NCI-H82 treated with DMSO at 0.1 percent for 48 hours (cell line): ENCODE measurements at regions not wholly inside any gene's neighbourhood (a gene's known extent, or its start where the extent isn't known, plus 50 kb on each side); places are given as distances from the start of the nearest gene placed in this dataset.

Experiments
- DNase-seq: peaks from one replicate; lab custom pipeline; 2025; ENCODE audit not compliant: unreplicated experiment; lab: John Stamatoyannopoulos, UW

DNA sequence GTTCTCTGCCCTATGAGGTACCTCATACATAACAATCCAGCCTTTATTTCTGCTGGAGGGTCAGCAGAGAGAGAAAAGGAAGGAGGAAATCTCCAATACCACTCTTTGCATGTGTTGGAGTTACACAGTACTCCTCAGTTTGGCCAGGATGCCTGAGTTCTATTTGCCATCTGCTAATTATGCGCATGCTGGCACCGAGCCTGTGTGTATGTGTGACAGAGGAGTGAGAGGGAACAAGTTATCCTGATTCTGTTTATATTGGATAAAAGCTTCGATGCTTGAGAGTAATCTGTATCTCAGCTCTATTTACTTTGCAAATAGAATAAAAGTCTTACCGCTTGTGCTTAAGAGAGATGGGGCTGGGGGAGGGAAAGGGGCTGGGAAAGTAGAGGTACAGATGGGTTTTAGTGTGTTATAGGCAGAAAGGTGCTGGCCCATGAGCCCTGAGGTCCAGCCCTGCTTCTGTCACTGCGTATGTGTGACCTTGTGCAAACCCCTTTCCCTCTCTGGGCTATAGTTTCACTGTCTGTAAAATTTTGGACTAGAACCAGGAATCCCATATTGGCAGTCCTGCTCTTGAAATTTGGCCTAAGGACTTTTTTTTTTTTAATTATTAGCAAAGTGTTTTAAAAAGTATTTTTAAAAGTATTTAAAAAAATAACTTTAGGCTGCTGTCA lies 54.5 kb upstream of the PLXNA2 start:
- peak; percentile 21 for DNase-seq

DNA sequence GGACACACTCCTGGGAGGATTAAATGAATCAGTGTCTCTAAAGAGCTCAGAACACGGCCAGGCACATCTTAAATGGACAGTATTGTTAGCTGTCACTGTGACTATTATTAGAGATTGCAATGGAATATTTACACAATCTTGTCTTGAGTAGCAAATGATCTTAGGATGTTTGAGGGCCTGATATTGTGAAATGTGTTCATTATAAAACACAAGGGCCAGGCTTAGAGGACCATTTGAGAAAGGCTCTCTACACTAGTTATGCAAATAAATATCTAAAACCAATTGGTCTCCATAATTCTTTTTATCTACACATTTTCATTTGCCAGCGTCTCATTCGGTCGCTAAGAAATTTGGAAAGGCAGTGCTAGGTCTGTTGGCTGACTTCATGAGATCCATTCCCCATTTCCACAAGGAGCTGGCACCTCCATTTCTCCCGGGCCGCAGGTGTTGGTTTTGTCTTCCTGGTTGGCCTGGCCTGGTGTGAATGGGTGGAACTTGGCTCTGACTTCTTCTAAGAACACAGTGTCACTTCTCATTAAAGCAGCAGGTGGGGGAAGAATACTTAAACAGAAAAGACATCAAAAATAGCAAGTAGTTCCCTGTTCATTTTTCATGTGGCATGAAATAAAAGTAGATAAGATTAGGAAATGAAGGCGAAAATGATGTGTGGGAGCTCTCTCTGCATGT lies 56.0 kb upstream of the PLXNA2 start:
- DNase-seq, result no peak

- DNase-seq, result no peak
Measured at GRCh38 chr1:208302699-208303238, 58.6 kb upstream of the PLXNA2 start.

DNA sequence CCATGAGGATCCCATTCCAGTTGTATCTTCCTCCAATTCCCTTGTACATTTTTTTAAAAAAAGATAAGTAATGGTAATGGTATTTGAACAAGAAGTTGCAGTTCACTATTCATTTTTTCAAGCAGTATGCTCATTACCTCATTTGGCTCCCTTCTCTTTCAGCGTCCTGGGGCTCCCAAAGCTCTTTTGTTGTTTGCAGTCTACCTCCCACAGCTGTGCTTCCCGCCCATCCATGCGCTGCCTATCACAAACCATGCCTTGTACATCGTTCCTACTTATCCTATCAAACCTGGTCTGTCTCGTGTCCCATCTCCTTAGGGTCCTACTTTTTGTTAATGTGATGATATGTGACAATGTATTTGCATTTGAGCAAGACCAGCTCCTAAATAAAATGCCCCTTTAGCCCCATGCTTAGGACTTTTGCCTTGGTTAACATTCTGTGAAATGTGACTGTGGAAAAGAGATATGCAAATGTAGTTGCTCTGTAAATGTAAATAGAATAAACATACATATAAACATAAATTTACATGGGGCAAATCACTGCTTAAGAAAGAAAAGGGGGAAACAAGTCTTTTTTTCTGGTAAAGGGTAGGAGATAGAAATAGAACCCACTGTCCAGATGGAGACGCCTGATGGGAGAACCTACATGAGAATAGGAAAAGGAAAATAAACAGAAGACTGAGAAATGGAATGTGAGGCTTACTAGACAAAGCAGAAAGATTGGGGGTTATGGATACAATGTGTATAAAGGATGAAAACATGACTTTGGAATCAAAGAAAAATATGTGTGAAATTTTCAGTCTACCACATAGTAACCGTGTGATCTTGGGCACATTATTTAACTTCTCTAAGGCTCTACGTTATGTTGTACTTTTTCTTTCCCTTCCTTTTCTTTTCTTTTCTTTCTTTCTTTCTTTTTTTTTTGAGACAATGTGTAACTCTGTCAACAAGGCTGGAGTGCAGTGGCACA lies 59.8 kb upstream of the PLXNA2 start:
- no peak for DNase-seq

DNA sequence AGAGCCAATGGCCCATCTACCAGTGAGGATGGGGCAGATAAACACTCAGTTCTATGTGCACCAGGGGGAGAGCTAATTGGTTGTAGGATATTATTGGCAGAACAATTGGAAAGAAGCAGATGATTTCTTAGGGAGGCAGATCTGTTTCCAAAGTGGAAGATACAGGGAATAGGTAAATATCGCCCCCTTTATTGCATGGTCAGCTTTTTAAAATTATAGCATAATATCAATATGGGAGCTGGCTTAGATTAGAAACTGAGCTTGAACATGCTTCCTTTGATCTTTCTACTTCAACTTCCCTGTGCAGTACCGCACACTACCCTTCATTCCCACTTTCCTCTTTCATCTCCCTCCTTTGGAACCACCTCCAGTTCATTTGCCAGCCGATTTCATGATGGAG lies 64.0 kb upstream of the PLXNA2 start:
- DNase-seq, result no peak

DNA sequence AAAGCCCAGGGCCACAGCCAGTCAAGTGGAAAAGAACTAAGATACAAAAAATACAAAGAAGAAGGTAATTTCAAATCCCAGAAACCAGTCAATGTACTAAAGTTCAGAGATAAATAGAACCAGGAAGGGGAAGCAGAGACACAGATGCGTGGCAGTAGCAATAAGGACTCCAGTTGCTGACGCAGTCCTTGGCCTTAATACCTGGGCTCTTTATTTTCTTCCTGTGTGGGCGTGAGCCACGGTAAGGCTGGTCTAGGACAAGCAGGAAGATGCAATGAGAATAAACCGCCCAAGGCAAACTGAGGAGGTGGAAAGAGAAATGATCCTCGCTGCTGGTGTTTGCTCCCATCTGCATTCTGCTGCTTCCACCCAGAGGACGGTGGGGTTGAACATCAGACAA lies 65.6 kb upstream of the PLXNA2 start:
- DNase-seq, result no peak

DNA sequence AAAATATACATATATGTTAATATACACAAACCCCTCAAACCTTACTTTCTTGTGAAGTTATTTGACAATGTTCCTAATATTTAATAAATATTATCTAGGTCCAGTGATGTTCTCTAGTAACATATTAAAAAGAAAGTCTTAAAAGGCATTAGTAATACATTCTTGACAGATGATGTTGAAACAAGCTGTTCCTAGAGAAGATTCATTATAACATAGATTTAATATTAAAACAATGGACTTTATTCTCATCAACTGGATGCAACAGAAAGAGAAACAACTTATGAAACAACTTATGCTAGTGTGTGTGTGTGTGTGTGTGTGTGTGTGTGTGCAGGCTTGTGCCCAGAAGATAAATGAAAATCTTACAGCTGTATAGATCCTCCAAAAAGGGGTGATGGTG lies 68.5 kb upstream of the PLXNA2 start:
- no peak for DNase-seq

DNA sequence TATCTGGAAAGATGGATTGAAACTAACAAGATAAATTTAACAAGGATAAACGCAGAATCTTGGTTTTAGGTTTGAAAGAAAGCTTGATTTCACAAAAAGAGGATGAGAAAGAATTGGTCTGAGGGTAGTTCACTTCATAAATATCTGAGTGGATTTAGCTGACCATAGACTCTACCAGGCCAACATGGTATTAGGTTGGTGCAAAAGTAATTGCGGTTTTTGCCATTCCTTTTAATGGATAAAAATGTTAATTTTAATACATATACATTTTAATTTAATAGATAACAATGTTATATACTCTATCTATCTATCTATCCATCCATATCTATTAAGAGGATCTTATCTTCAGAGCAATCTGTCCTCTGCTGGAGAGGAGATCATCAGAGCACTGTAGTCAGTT lies 70.2 kb upstream of the PLXNA2 start:
- no peak for DNase-seq

- DNase-seq, result no peak
Measured at GRCh38 chr1:208318150-208318734, 74.1 kb upstream of the PLXNA2 start.

DNA sequence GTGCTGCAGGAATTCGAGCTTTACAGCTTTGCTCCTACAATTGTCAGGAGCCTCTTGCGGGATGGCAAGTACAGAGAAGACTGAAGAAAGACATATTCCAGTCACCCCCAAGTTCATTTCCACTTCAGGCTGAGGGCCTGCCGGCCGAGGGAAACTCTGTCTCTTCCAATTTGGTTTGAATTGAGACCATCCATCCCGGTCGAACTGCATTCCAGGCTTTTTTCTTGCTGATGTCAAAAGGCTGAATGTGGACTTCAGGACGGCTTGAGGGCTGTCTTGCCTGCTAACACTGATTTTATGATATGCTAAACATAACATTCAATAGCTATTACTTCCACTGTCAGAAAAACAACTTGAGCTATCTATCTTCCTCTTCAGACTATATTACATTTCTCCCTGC lies 79.8 kb upstream of the PLXNA2 start:
- no peak for DNase-seq

GRCh38 chr1:208326033-208326432 lies 81.8 kb upstream of the PLXNA2 start:
- DNase-seq, result no peak

DNA sequence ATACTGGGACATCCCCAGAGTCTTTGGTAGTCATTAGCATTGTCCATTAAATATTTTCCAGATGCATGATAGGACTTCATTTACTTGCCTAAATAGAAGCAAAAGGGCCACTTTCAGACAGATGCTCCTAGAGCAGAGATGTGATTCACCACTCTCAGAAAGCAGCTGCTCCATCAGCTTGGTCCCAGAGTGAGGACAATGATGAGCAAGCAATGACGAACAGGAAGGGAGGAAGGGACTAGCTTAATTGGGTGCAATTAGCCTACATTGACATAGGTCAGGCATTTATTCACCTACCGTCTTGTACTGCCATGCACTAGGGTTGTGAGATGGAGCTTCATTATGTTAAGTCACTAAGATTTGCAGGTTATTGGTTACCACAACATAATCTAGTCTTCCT lies 85.1 kb upstream of the PLXNA2 start:
- DNase-seq, result no peak

DNA sequence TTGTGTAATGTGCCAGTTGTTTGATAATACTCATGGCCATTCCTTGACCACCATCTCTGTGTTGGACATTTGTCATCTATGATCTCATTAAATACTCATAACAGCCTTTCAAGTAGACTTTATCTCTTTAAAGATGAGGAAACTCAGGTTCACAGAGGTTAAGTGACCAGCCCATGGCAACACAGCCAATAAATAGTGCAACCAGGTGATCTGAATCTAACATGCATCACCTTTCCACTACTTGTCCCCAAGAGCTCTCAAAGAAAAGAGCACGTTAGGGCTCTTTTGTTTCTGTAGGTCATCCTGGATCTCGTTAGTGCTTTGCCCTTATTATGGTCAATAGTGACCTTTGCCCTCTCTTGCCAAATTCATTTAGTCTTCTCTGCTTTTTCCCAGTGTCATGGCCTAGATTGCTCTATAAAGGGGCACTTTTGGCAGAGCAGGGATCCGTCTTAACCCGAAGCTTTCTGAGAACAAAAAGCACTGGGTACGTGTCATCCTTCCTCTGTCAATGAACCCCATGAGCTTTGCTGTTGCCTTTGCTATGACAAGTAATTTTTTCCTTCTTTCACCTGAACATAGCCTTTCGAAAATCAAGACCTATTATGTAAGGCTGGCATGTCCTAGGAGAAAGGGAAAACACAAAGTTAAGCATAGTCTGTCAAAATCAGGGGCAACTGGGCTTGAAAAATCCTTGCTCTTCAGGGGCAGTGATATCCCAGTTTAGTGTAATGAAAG lies 88.0 kb upstream of the PLXNA2 start:
- no peak for DNase-seq

GRCh38 chr1:208332774-208333126 lies 88.6 kb upstream of the PLXNA2 start:
- peak; percentile 95 for DNase-seq

- no peak for DNase-seq
Measured at GRCh38 chr1:208333676-208334075, 89.5 kb upstream of the PLXNA2 start.

- no peak for DNase-seq
Measured at GRCh38 chr1:208335371-208336136, 91.4 kb upstream of the PLXNA2 start.

GRCh38 chr1:208336137-208336518 lies 91.9 kb upstream of the PLXNA2 start:
- DNase-seq, result no peak

- no peak for DNase-seq
Measured at GRCh38 chr1:208339911-208340310, 95.7 kb upstream of the PLXNA2 start.

DNA sequence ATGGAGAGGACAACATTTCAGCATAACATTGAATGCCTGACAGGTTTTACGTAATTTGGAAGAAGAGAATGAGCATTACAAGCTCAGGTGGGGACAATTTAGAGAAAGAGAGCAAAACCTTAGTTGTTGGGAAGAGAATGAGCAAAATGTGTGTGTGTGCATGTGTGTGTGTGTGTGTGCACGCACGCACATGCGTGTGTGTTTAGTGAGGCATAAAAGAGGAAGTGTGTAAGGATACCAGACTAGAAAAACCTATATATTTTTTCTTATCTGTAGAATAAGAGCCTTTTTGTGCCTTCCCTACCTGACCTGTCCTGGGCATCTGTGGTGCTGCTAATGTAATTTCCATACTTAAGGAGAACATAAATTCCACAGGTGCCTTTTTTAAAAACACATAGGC lies 99.0 kb upstream of the PLXNA2 start:
- DNase-seq, result no peak
